GM23338 (cell line): ENCODE measurements at regions not wholly inside any gene's neighbourhood (a gene's known extent, or its start where the extent isn't known, plus 50 kb on each side); places are given as distances from the start of the nearest gene placed in this dataset.

Experiments
- CREB1 ChIP-seq: fragments of 250-450 bp; sonication (Bioruptor Pico); IDR thresholded peaks from 2 replicates; pipeline ENCODE4 v1.5.0; 2020; ENCODE audit warnings: low read depth, mild to moderate bottlenecking, moderate library complexity
- EZH2 ChIP-seq: fragments of 200-600 bp; sonication (generic); IDR thresholded peaks from one replicate; pipeline ENCODE4 v1.8.0; 2017; ENCODE audit warnings: antibody characterized with exemption, mild to moderate bottlenecking, low read depth; ENCODE audit not compliant: unreplicated experiment
- EZH2phosphoT487 ChIP-seq: fragments of 200-600 bp; sonication (generic); IDR thresholded peaks from one replicate; pipeline ENCODE4 v1.8.1; 2018; ENCODE audit warnings: antibody characterized with exemption; ENCODE audit not compliant: unreplicated experiment
- NANOG ChIP-seq: IDR thresholded peaks from 2 replicates; pipeline ENCODE4 v1.6.1; 2016; ENCODE audit warnings: antibody characterized with exemption, borderline replicate concordance
- POLR2AphosphoS5 ChIP-seq: IDR thresholded peaks from 2 replicates; pipeline ENCODE4 v1.6.1; 2016; ENCODE audit warnings: antibody characterized with exemption, low read depth
- ZNF331 ChIP-seq: fragments of 250-450 bp; sonication (Bioruptor Pico); IDR thresholded peaks from 2 replicates; pipeline ENCODE4 v1.5.0; 2020; ENCODE audit warnings: low read depth, mild to moderate bottlenecking, moderate library complexity
- TF ChIP-seq, protein P1 (sequence below), 2 experiments: fragments of 200-600 bp in 1 of 2; sonication (generic) in 1 of 2; conservative IDR thresholded peaks; 2 replicates each; pipeline versions ENCODE4 v1.5.1 to v1.6.1; 2016 to 2017; ENCODE audit warnings: antibody characterized with exemption in 2 of 2, low read depth in 2 of 2, mild to moderate bottlenecking in 2 of 2, moderate library complexity in 1 of 2
- TF ChIP-seq, protein P2 (sequence below): IDR thresholded peaks from one replicate; pipeline ENCODE4 v1.6.1; 2018; ENCODE audit warnings: antibody characterized with exemption; ENCODE audit not compliant: unreplicated experiment
- TF ChIP-seq, protein P3 (sequence below): IDR thresholded peaks from 2 replicates; pipeline ENCODE4 v1.6.1; 2016; ENCODE audit warnings: antibody characterized with exemption

DNA sequence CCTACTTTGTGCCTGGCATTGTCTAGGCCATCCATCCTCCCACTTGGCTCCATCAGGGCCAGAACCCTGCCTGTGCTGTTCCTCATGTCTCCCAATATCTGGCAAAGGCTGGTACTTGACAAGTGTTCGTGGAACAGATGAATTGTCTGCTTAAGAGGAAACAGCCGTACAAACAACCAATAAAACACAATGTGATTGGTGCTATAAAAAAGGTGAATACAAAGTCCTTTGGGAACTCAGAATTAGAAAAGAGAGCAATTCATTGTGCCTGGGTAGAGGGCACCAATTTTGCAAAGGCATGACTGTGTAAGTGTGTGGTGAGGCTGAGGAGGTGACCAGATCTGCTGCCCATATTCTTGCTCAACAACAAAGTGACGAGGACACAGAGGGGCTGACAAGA, 164.5 kb upstream of the PPP2R3A start:
- TF ChIP-seq, protein P1, sequence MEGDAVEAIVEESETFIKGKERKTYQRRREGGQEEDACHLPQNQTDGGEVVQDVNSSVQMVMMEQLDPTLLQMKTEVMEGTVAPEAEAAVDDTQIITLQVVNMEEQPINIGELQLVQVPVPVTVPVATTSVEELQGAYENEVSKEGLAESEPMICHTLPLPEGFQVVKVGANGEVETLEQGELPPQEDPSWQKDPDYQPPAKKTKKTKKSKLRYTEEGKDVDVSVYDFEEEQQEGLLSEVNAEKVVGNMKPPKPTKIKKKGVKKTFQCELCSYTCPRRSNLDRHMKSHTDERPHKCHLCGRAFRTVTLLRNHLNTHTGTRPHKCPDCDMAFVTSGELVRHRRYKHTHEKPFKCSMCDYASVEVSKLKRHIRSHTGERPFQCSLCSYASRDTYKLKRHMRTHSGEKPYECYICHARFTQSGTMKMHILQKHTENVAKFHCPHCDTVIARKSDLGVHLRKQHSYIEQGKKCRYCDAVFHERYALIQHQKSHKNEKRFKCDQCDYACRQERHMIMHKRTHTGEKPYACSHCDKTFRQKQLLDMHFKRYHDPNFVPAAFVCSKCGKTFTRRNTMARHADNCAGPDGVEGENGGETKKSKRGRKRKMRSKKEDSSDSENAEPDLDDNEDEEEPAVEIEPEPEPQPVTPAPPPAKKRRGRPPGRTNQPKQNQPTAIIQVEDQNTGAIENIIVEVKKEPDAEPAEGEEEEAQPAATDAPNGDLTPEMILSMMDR (conservative IDR thresholded peaks at IDR 0.05; ENCODE audit: low read depth in 2 of 2) = no peak
- TF ChIP-seq NANOG (no peak), EZH2 (no peak), POLR2AphosphoS5 (no peak), EZH2phosphoT487 (no peak), ZNF331 (CRISPR knock-in tag) (no peak), CREB1 (CRISPR knock-in tag) (no peak)
- TF ChIP-seq, protein P2, sequence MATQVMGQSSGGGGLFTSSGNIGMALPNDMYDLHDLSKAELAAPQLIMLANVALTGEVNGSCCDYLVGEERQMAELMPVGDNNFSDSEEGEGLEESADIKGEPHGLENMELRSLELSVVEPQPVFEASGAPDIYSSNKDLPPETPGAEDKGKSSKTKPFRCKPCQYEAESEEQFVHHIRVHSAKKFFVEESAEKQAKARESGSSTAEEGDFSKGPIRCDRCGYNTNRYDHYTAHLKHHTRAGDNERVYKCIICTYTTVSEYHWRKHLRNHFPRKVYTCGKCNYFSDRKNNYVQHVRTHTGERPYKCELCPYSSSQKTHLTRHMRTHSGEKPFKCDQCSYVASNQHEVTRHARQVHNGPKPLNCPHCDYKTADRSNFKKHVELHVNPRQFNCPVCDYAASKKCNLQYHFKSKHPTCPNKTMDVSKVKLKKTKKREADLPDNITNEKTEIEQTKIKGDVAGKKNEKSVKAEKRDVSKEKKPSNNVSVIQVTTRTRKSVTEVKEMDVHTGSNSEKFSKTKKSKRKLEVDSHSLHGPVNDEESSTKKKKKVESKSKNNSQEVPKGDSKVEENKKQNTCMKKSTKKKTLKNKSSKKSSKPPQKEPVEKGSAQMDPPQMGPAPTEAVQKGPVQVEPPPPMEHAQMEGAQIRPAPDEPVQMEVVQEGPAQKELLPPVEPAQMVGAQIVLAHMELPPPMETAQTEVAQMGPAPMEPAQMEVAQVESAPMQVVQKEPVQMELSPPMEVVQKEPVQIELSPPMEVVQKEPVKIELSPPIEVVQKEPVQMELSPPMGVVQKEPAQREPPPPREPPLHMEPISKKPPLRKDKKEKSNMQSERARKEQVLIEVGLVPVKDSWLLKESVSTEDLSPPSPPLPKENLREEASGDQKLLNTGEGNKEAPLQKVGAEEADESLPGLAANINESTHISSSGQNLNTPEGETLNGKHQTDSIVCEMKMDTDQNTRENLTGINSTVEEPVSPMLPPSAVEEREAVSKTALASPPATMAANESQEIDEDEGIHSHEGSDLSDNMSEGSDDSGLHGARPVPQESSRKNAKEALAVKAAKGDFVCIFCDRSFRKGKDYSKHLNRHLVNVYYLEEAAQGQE = no peak
- TF ChIP-seq, protein P3, sequence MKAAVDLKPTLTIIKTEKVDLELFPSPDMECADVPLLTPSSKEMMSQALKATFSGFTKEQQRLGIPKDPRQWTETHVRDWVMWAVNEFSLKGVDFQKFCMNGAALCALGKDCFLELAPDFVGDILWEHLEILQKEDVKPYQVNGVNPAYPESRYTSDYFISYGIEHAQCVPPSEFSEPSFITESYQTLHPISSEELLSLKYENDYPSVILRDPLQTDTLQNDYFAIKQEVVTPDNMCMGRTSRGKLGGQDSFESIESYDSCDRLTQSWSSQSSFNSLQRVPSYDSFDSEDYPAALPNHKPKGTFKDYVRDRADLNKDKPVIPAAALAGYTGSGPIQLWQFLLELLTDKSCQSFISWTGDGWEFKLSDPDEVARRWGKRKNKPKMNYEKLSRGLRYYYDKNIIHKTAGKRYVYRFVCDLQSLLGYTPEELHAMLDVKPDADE = no peak
